Hepatocyte (in vitro differentiated cells): ENCODE measurements at regions not wholly inside any gene's neighbourhood (a gene's known extent, or its start where the extent isn't known, plus 50 kb on each side); places are given as distances from the start of the nearest gene placed in this dataset.

ENCODE experiments used
- EZH2 ChIP-seq: fragments of 200-600 bp; sonication (generic); IDR thresholded peaks from 2 replicates; pipeline ENCODE4 v1.6.1; 2016; ENCODE audit warnings: antibody characterized with exemption, mild to moderate bottlenecking, borderline replicate concordance
- TF ChIP-seq, protein P1 (sequence below): fragments of 200-600 bp; sonication (generic); IDR thresholded peaks from 2 replicates; pipeline ENCODE4 v1.5.1; 2016; ENCODE audit warnings: antibody characterized with exemption, mild to moderate bottlenecking; ENCODE audit not compliant: poor library complexity

DNA sequence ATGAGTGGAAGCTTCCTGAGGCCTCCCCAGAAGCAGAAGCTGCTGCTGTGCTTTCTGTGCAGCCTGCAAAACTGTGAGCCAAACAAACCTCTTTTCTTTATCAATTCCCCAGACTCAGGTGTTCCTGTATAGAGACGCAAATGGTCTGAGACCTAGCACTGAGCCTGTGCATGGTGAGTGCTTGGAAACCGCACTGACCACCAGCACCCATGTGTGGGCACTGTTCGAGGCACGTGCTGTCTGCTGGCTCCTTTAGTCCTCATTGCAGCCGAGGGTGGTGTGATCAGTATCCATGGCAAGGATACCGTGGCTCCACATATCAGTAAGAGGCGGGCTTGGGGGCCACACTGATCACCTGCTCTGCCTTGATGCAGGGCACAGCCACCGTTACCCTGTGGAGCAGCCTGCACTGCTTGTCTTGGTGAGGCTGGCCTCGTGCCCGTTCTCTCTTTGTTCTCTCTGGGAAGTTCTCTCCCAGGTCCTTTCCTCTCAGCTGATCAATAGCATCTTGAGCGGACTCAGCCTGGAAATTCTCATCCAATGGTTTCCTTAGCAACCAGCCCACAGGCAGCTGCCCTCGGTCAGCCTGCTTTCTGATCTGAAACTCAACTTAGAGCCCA, 101.0 kb downstream of the PLXNA1 start:
- TF ChIP-seq, protein P1, sequence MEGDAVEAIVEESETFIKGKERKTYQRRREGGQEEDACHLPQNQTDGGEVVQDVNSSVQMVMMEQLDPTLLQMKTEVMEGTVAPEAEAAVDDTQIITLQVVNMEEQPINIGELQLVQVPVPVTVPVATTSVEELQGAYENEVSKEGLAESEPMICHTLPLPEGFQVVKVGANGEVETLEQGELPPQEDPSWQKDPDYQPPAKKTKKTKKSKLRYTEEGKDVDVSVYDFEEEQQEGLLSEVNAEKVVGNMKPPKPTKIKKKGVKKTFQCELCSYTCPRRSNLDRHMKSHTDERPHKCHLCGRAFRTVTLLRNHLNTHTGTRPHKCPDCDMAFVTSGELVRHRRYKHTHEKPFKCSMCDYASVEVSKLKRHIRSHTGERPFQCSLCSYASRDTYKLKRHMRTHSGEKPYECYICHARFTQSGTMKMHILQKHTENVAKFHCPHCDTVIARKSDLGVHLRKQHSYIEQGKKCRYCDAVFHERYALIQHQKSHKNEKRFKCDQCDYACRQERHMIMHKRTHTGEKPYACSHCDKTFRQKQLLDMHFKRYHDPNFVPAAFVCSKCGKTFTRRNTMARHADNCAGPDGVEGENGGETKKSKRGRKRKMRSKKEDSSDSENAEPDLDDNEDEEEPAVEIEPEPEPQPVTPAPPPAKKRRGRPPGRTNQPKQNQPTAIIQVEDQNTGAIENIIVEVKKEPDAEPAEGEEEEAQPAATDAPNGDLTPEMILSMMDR: no peak
- TF ChIP-seq EZH2: no peak
